ENCODE measurements at regions not wholly inside any gene's neighbourhood (a gene's known extent, or its start where the extent isn't known, plus 50 kb on each side); places are given as distances from the start of the nearest gene placed in this dataset.
"Not testable (repeated sequence)": the region's sequence is repeated elsewhere in the genome, so short reads cannot be mapped to it uniquely, and the experiment has no call there.

DNA sequence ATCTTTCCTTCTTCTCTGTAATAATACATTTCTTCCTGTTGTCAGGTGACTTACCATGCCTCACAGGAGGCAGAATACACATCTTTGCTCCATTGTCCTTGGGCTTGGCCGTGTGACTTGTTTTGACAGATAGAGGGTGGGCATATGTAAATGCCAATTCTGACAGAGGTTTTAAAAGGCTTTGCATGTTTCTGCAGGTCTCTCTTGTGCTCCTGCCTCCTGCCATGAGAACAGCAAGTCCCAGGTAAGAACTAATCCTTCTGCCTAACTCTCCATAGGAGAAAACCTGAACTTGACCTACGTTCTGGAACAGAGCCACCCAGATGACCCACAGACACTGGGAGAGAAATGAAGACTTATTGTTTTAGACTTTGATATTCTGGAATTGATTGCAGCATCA is 88.7 kb upstream of the TNFSF11 start:
- no peak for DNase-seq

DNA sequence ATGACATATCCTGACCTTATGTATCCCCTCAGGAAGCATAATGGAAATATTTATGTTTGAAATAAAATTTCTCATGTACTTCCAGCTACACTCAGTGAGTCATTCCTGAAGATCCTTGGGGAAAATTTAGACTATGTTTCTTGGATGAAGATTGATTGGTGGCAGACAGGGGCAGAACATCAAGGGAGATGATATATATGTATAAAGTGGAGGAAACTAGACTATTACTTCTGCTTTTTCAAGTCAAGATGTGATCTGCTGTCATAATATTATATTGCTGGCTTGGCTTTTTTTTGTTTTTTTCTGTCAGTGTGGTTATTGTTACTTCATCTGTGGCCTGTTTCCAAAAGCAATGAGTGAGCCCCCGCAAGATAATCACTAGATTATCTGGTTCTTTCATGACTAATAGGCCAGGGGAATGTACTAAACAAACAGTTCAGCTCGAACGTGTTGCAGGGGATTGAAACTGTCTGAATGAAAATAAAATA is 87.2 kb upstream of the TNFSF11 start:
- DNase-seq: no peak

DNA sequence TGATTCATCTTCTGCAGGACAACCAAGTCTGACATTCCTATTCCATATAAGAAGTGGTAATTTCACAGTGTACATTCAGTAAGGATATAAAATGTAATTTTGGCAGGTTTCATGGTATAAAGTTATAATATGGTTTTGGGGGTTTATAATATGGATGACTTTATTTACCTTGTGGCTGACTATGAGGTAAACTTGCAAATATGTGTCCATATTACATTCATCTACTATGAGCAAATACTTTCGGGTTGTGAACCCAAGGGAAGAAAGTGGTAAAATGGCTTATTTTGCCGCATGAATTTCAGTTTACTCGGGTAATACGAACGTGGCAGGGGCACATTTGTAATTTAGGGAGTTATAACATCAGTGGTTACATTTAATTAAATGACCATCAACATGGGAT is 86.7 kb upstream of the TNFSF11 start:
- DNase-seq: no peak

DNA sequence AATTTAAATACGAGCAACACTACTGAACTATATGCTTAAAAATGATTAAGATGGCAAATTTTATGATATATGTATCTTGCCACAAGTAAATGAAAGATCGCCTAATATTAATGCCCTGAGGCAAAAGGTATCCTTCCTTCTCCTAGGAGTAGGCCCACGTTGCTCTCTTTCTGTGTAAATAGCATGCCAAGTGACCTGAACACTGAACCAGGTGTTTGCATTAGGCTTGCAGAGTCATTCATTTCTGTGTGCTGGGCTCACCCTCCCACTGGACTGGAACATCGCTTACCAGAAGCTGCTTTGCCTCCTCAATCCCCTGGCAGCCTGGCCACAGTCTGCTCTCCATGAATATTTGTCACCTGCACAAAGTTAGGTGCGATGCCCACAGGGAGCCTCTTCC is 83.3 kb upstream of the TNFSF11 start:
- no peak for DNase-seq

- DNase-seq: no peak
These were observed 81.5 kb upstream of the TNFSF11 start for GRCh38 chr13:42492372-42492920.

GRCh38 chr13:42494157-42494556 is 79.8 kb upstream of the TNFSF11 start:
- DNase-seq: no peak

DNA sequence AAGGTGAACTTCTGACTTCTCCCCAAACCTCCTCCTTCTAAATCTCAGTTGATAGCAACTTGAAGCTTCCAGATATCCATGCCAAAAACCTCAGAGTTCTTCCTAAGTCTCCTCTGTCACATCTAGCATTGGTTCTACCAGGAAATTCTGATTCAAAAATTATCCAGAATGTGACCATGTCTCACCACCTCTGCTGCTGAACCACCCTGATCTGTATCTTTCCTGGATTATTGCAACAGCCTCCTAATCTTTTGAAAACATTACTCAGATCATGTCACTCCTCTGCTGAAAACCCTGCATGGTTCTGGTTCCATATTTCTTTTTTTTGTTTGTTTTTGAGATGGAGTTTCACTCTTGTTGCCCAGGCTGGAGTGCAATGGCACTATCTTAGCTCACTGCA is 78.7 kb upstream of the TNFSF11 start:
- no peak for DNase-seq

DNA sequence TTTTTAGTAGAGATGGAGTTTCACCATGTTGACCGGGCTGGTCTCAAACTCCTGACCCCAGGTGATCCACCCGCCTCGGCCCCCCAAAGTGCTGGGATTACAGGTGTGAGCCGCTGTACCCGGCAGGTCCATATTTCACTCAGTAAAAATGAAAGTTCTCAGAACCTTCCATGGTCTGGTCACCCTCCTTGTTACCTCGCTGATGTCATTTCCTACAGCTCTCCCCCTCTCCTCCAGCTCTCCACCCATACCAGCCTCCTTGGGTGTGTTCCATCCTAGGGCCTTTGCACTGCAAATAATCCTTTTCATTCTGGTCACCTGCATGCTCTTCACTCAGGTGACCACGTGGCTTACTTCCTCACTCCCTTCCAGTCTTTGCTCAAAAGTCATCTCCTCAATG is 78.2 kb upstream of the TNFSF11 start:
- no peak for DNase-seq

GRCh38 chr13:42496926-42497554 is 76.9 kb upstream of the TNFSF11 start:
- not testable (repeated sequence) for DNase-seq

- no peak for DNase-seq
These were observed 76.2 kb upstream of the TNFSF11 start for GRCh38 chr13:42497798-42498197.

DNA sequence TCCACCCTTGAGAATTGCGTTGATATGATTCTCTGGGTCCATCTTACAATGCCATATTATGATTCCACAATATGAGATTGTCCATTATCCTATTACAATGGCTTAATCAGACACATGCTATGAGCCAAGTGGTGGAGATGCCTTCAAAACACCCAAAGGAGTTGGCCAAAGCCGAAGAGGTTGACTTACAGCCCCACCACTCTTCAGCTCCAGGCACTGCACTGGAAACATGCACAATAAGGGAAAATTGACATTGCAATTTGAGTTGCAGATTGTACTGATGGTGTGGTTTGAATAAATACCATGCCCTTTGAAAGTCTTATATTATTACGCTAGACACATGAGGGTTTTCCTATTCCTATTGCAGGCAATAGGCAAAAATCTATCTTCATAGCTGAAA is 75.4 kb upstream of the TNFSF11 start:
- DNase-seq: no peak
